NAMALWA (cell line): ENCODE measurements at regions not wholly inside any gene's neighbourhood (a gene's known extent, or its start where the extent isn't known, plus 50 kb on each side); places are given as distances from the start of the nearest gene placed in this dataset.

Source experiments
- DNase-seq: peaks from one replicate; pipeline ENCODE4 v3.0.0-alpha.2; 2015; ENCODE audit warnings: low spot score

DNA sequence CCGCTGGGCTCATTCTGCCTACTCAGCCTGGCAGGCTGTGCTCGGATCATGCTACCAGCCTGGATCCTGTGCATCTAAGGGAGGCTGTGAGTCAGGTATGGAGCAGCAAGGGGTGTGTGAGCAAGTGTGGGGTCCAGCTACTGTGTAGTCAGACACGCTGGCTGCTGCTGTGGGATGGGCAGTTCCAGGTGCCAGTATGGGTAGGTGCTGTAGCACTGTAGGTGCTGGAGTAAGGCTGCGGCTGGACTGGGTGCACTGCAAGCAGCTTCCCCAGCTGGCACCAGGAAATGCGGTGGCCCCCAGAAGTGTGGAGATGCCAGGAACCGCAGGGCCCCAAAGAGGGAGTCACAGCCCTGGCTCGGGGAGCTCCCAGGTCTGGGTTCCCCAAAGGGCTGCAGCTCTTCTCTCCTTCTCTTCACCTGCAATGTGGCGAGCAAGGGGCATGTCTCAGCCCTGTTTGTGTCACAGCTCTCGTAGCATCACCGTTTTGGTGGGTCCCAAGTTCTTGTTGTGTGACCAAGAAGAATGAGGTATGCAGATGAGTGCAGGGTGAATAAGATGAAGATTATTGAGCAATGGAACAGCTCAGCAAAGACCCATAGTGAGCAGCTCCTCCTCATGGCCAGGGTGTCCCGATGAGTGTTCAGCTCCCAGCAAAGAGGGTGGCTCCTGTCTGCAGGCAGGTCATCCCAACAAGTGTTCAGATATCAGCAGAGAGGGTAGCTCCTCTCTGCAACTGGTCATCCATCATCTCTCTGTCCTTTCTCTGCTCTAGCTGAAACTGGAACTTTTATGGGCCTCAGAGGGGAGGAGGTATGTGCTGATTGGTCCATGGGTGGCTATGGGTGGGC lies 462.9 kb downstream of the TBC1D22A start:
- DNase-seq: no peak
